ENCODE measurements at regions not wholly inside any gene's neighbourhood (a gene's known extent, or its start where the extent isn't known, plus 50 kb on each side); places are given as distances from the start of the nearest gene placed in this dataset.

DNA sequence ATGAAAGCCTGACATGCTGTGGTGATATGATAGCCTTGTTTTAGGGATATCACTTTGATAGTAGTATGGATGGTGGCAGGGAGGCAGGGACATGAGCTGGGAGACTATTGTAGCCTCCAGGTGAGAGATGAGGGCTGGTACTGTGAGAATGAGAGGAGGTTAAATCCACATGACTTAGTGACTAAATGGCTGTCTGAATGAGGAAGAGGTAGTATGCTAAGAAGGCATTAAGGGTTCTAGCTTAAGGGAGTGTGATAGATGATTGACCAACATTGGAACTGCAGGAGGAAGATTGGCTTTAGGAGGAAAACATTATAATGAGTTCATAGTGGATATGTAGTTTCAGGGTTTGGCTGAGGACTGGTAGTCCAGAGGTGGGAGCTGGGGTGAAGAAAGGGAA is 195.0 kb upstream of the ANK2 start:
- TF ChIP-seq, protein P1, sequence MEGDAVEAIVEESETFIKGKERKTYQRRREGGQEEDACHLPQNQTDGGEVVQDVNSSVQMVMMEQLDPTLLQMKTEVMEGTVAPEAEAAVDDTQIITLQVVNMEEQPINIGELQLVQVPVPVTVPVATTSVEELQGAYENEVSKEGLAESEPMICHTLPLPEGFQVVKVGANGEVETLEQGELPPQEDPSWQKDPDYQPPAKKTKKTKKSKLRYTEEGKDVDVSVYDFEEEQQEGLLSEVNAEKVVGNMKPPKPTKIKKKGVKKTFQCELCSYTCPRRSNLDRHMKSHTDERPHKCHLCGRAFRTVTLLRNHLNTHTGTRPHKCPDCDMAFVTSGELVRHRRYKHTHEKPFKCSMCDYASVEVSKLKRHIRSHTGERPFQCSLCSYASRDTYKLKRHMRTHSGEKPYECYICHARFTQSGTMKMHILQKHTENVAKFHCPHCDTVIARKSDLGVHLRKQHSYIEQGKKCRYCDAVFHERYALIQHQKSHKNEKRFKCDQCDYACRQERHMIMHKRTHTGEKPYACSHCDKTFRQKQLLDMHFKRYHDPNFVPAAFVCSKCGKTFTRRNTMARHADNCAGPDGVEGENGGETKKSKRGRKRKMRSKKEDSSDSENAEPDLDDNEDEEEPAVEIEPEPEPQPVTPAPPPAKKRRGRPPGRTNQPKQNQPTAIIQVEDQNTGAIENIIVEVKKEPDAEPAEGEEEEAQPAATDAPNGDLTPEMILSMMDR (IDR thresholded peaks at IDR 0.05), result no peak
- no peak for TF ChIP-seq POLR2A (IDR thresholded peaks at IDR 0.05; ENCODE audit: low read depth)
- no peak for TF ChIP-seq POLR2AphosphoS5 (IDR thresholded peaks at IDR 0.05)
- no peak for TF ChIP-seq EP300 (IDR thresholded peaks at IDR 0.05)
